Retinal pigment epithelial cell (primary cell): ENCODE measurements at regions not wholly inside any gene's neighbourhood (a gene's known extent, or its start where the extent isn't known, plus 50 kb on each side); places are given as distances from the start of the nearest gene placed in this dataset.

Experiments
- DNase-seq: peaks from one replicate; pipeline ENCODE4 v3.0.0-alpha.2; 2010; ENCODE audit warnings: low read depth
- H3K4me3 ChIP-seq: 2 replicates; pipeline ENCODE4 v1.5.1; 2011; ENCODE audit warnings: mild to moderate bottlenecking, low read length, control low read depth, moderate library complexity
- TF ChIP-seq, protein P1 (sequence below): conservative IDR thresholded peaks from 2 replicates; pipeline ENCODE4 v1.5.1; 2011; ENCODE audit warnings: low read depth, low read length, control low read depth, inconsistent platforms

DNA sequence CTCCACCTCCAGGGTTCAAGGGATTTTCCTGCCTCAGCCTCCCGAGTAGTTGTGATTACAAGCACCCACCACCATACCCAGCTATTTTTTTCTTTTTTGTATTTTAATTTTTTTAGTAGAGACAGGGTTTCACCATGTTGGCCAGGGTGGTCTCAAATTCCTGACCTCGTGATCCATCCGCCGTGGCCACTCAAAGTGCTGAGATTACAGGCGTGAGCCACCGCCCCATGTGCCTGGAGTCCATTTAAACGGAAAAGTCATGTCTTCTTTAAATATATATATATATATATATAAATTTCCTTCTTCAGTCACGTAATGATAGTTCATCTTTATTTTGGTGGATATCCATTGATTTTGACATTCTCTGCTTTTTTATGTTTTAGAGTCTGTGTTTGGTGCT lies 264.0 kb upstream of the PITX2 start:
- DNase-seq = no peak
- TF ChIP-seq, protein P1, sequence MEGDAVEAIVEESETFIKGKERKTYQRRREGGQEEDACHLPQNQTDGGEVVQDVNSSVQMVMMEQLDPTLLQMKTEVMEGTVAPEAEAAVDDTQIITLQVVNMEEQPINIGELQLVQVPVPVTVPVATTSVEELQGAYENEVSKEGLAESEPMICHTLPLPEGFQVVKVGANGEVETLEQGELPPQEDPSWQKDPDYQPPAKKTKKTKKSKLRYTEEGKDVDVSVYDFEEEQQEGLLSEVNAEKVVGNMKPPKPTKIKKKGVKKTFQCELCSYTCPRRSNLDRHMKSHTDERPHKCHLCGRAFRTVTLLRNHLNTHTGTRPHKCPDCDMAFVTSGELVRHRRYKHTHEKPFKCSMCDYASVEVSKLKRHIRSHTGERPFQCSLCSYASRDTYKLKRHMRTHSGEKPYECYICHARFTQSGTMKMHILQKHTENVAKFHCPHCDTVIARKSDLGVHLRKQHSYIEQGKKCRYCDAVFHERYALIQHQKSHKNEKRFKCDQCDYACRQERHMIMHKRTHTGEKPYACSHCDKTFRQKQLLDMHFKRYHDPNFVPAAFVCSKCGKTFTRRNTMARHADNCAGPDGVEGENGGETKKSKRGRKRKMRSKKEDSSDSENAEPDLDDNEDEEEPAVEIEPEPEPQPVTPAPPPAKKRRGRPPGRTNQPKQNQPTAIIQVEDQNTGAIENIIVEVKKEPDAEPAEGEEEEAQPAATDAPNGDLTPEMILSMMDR = no peak
- H3K4me3 ChIP-seq = no peak overlapping the region

DNA sequence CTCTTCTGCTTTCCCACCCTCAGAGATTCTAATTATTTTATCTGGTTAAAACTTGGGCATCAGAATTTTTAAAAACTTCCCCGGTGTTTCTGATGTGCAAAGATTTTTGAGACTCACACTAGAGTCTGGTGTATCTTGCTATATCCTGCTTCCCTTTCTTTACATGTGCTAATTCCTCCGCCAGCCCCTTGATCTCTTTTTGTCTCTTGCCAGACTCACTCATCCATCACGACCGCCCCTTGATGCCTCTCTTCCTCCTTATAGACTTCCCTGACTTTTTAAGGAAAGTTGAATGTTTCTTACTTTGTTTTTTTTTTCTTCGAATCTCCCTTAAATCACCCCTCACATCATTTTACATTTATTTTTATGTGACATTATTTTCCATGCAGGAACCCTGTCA lies 274.9 kb upstream of the PITX2 start:
- no peak for DNase-seq
- H3K4me3 ChIP-seq = no peak overlapping the region
- TF ChIP-seq, protein P1 = no peak

DNA sequence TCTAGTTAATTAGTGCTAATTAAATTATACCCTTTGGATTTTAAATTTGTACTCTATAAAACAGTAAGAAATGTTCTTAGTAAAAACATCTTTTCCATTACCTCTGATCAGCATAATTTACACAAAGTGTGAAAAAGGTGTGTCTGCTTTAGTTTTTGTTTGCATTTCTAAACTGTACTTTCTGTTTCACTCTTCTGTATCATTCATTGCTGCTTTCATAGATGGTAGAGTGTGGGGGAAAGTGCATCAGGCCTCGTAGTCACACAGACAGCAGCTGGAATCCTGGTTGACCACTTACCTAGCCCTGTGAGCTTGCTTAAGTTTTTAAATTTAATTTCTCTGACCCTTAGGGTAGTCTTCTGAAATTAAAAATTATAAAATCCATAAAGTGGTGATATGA lies 275.4 kb upstream of the PITX2 start:
- H3K4me3 ChIP-seq = no peak overlapping the region
- DNase-seq = no peak
- TF ChIP-seq, protein P1 = no peak

DNA sequence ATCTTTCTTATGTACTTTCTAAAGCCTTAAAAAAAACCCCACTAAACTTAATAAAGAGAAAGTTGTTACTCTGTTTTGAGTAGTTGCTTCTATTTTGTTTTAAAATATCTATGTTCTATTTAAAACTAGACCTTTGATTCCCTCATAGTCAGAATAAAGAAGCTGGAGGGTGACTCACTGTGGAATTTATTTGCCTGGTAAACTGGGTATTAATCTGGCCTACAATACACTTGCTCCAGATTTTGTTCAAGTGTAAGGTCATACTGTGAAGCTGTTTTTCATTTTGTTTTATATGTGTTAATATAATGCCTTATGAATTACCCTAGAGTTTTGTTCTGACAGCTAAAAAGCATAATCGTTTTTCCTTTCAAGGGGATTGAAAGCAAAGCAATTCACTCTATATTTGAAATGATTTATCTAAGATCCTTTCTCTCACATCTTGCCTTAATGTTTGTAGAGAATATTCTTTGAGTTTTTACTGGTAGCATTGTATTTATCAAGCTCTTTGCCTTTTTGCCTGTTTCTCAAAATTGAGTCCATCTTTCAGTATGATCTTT lies 277.4 kb upstream of the PITX2 start:
- no peak overlapping the region for H3K4me3 ChIP-seq
- DNase-seq = peak; percentile 54
- TF ChIP-seq, protein P1 = no peak

DNA sequence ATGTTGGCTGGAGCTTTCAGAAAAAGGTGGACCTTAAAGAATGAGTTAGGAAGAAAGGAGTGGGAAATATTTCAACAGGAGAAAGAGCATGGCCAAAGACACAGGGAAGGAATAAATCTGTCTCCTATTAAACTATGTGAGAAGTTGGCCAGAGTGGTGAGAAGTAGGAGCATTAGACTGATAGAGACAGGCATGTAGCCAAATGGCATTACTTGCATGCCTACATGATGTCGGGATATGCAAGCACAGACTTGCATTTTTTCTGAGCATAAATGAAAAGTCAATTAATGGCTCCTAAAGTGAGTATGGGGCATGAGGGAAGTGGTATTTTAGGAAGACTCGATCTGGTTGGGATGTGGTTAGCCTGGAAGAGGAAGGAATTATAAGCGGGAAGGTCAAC lies 279.6 kb upstream of the PITX2 start:
- TF ChIP-seq, protein P1 = no peak
- DNase-seq = peak; percentile 52
- no peak overlapping the region for H3K4me3 ChIP-seq

DNA sequence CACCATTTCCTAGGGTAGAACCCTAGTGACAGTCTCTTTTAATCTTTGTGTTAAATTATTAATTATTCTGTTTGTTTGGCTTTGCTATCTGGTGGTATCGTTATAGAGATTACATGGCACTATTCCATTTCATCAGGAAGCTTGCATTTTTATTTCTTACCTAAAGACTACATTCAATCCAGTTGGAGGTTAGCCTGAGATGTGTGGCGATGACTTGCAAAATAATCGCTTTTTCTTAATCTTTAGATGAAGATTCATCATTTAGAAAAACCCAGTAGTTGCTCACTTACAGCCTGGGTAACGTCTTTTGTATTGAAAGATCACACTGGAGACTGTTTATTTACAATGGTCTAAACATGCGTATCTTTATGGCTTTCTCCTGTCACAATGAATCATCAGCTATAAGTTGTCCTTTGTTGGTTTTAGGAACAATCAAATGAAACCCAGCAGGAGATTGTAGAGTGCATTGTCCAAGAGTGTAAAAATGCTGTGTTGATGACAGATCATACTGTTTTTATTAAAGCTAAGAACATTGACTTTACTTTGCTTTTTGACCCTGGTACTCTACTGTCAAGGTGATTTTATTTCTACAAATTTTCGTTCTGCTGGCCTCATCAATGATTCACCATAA lies 281.7 kb upstream of the PITX2 start:
- DNase-seq = no peak
- H3K4me3 ChIP-seq = no peak overlapping the region
- TF ChIP-seq, protein P1 = no peak

DNA sequence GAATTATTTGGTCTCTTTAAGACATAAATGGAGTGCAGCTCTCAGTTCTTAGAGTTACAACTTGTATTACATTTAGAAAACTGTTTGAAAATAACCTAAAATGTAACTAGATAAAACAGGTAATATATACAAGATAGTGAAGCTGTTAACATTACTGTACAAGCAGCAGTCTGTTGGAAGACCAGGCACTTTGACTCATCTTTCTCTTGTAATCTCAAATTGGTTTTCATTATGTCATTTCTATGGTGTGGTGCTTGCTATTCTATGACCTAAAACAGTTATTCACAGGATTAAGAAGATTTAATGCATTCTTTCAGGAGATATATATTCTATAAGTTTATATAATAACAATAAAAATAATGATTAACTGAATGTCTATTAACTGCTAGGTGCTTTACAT lies 282.5 kb upstream of the PITX2 start:
- DNase-seq = no peak
- no peak overlapping the region for H3K4me3 ChIP-seq
- TF ChIP-seq, protein P1 = no peak
